ENCODE measurements at regions not wholly inside any gene's neighbourhood (a gene's known extent, or its start where the extent isn't known, plus 50 kb on each side); places are given as distances from the start of the nearest gene placed in this dataset.
A peak's percentile ranks its signal among the peaks of the same experiment; 100 is the strongest.

GRCh38 chr16:9251026-9251425 lies 159.6 kb downstream of the HAPSTR1 start:
- DNase-seq (ENCODE audit: low spot score): no peak

GRCh38 chr16:9254863-9255262 lies 163.4 kb downstream of the HAPSTR1 start:
- no peak for DNase-seq (ENCODE audit: low spot score)

- no peak for DNase-seq (ENCODE audit: low spot score)
Measured at GRCh38 chr16:9256196-9256595, 164.8 kb downstream of the HAPSTR1 start.

- no peak for DNase-seq (ENCODE audit: low spot score)
Measured at GRCh38 chr16:9257843-9258242, 166.4 kb downstream of the HAPSTR1 start.

- DNase-seq (ENCODE audit: low spot score): peak; percentile 42
Measured at GRCh38 chr16:9258423-9259051, 167.1 kb downstream of the HAPSTR1 start.

- DNase-seq (ENCODE audit: low spot score): no peak
Measured at GRCh38 chr16:9259914-9260608, 168.6 kb downstream of the HAPSTR1 start.

GRCh38 chr16:9260666-9261065 lies 169.2 kb downstream of the HAPSTR1 start:
- DNase-seq (ENCODE audit: low spot score): no peak

- no peak for DNase-seq (ENCODE audit: low spot score)
Measured at GRCh38 chr16:9261376-9261775, 169.9 kb downstream of the HAPSTR1 start.

GRCh38 chr16:9262941-9263715 lies 171.7 kb downstream of the HAPSTR1 start:
- DNase-seq (ENCODE audit: low spot score): no peak

- DNase-seq (ENCODE audit: low spot score): peak; percentile 11
Measured at GRCh38 chr16:9264067-9264466, 172.6 kb downstream of the HAPSTR1 start.

- DNase-seq (ENCODE audit: low spot score): no peak
Measured at GRCh38 chr16:9268446-9268845, 177.0 kb downstream of the HAPSTR1 start.

- DNase-seq (ENCODE audit: low spot score): no peak
Measured at GRCh38 chr16:9270424-9270823, 179.0 kb downstream of the HAPSTR1 start.

- DNase-seq (ENCODE audit: low spot score): no peak
Measured at GRCh38 chr16:9270941-9271340, 179.5 kb downstream of the HAPSTR1 start.

- DNase-seq (ENCODE audit: low spot score): no peak
Measured at GRCh38 chr16:9271841-9272240, 180.4 kb downstream of the HAPSTR1 start.

GRCh38 chr16:9275377-9275776 lies 183.9 kb downstream of the HAPSTR1 start:
- DNase-seq (ENCODE audit: low spot score): no peak

- DNase-seq (ENCODE audit: low spot score): no peak
Measured at GRCh38 chr16:9275816-9276354, 184.4 kb downstream of the HAPSTR1 start.

GRCh38 chr16:9279291-9280068 lies 188.0 kb downstream of the HAPSTR1 start:
- DNase-seq (ENCODE audit: low spot score): no peak

GRCh38 chr16:9280069-9280466 lies 188.6 kb downstream of the HAPSTR1 start:
- no peak for DNase-seq (ENCODE audit: low spot score)

GRCh38 chr16:9286930-9287329 lies 195.5 kb downstream of the HAPSTR1 start:
- no peak for DNase-seq (ENCODE audit: low spot score)

- DNase-seq (ENCODE audit: low spot score): no peak
Measured at GRCh38 chr16:9296271-9296590, 204.8 kb downstream of the HAPSTR1 start.

GRCh38 chr16:9297437-9298113 lies 206.1 kb downstream of the HAPSTR1 start:
- DNase-seq (ENCODE audit: low spot score): peak; percentile 66

GRCh38 chr16:9300252-9300651 lies 208.8 kb downstream of the HAPSTR1 start:
- no peak for DNase-seq (ENCODE audit: low spot score)

Data from RKO (cell line).